ENCODE measurements at regions not wholly inside any gene's neighbourhood (a gene's known extent, or its start where the extent isn't known, plus 50 kb on each side); places are given as distances from the start of the nearest gene placed in this dataset.

GRCh38 chr6:130559166-130559565 is 193.3 kb downstream of the TMEM200A start:
- TF ChIP-seq CTCF (IDR thresholded peaks at IDR 0.05) = no peak
- no peak for TF ChIP-seq POLR2A (IDR thresholded peaks at IDR 0.05)

Data from uterus (tissue), 2 donors.